ENCODE measurements at regions not wholly inside any gene's neighbourhood (a gene's known extent, or its start where the extent isn't known, plus 50 kb on each side); places are given as distances from the start of the nearest gene placed in this dataset.
"Not testable (repeated sequence)": the region's sequence is repeated elsewhere in the genome, so short reads cannot be mapped to it uniquely, and the experiment has no call there.

- no peaks in the 10 kb centered on the region for H3K27me3 ChIP-seq (ENCODE audit: control insufficient read depth, insufficient read depth, low read length)
- H3K9me3 ChIP-seq (ENCODE audit: control insufficient read depth, insufficient read depth, low read depth, low read length), result no peaks in the 10 kb centered on the region
- no peaks in the 10 kb centered on the region for H3K79me2 ChIP-seq (ENCODE audit: control insufficient read depth, insufficient read depth, low read length)
- no peaks in the 10 kb centered on the region for H3K36me3 ChIP-seq (ENCODE audit: control insufficient read depth, insufficient read depth, low read length)
- TF ChIP-seq CTCF (conservative IDR thresholded peaks at IDR 0.05 in 1 of 2, IDR thresholded peaks at IDR 0.05 in 1 of 2; ENCODE audit: low read depth in 1 of 2, low read length in 2 of 2) (no peak), EZH2 (IDR thresholded peaks at IDR 0.05; ENCODE audit: low read length, missing control alignments) (no peak)
- no peak overlapping the region for H3K9ac ChIP-seq (ENCODE audit: insufficient read depth, low read length)
- H3K4me2 ChIP-seq (ENCODE audit: extremely low read depth, insufficient read depth, low read length), result no peak overlapping the region
- peak in 1 of 2 donors; percentile 25 for DNase-seq (ENCODE audit: low read depth in 2 of 2)
- H4K20me1 ChIP-seq (ENCODE audit: control insufficient read depth, extremely low read depth, insufficient read depth, low read length), result no peaks in the 10 kb centered on the region
- H3K27ac ChIP-seq (ENCODE audit: insufficient read depth, low read length), result no peak overlapping the region
- no peak overlapping the region for H3K4me3 ChIP-seq (replicated peaks in 1 of 4; ENCODE audit: control extremely low read depth in 1 of 4, insufficient read depth in 1 of 4, low read depth in 3 of 4, low read length in 4 of 4)
- no peaks in the 10 kb centered on the region for H3K4me1 ChIP-seq (ENCODE audit: control insufficient read depth, extremely low read depth, insufficient read depth, low read length)
- no peak overlapping the region for H2AFZ ChIP-seq (ENCODE audit: low read length)
Measured at GRCh38 chr6:15110726-15111354, 135.0 kb upstream of the JARID2 start.

- H3K9me3 ChIP-seq (ENCODE audit: control insufficient read depth, insufficient read depth, low read depth, low read length); H2AFZ ChIP-seq (ENCODE audit: low read length); H3K79me2 ChIP-seq (ENCODE audit: control insufficient read depth, insufficient read depth, low read length); H3K4me1 ChIP-seq (ENCODE audit: control insufficient read depth, extremely low read depth, insufficient read depth, low read length); H3K9ac ChIP-seq (ENCODE audit: insufficient read depth, low read length); H3K36me3 ChIP-seq (ENCODE audit: control insufficient read depth, insufficient read depth, low read length); DNase-seq (ENCODE audit: low read depth in 2 of 2); H4K20me1 ChIP-seq (ENCODE audit: control insufficient read depth, extremely low read depth, insufficient read depth, low read length); H3K27ac ChIP-seq (ENCODE audit: insufficient read depth, low read length); H3K4me3 ChIP-seq (replicated peaks in 1 of 4; ENCODE audit: control extremely low read depth in 1 of 4, insufficient read depth in 1 of 4, low read depth in 3 of 4, low read length in 4 of 4); H3K27me3 ChIP-seq (ENCODE audit: control insufficient read depth, insufficient read depth, low read length); H3K4me2 ChIP-seq (ENCODE audit: extremely low read depth, insufficient read depth, low read length): not testable (repeated sequence)
Measured at GRCh38 chr6:15111576-15111975, 134.3 kb upstream of the JARID2 start.

- Histone ChIP-seq H3K9me3 (ENCODE audit: control insufficient read depth, insufficient read depth, low read depth, low read length) (no peaks in the 10 kb centered on the region), H4K20me1 (ENCODE audit: control insufficient read depth, extremely low read depth, insufficient read depth, low read length) (no peaks in the 10 kb centered on the region), H3K27ac (ENCODE audit: insufficient read depth, low read length) (no peak overlapping the region), H3K36me3 (ENCODE audit: control insufficient read depth, insufficient read depth, low read length) (no peaks in the 10 kb centered on the region), H2AFZ (ENCODE audit: low read length) (no peak overlapping the region), H3K27me3 (ENCODE audit: control insufficient read depth, insufficient read depth, low read length) (no peaks in the 10 kb centered on the region), H3K9ac (ENCODE audit: insufficient read depth, low read length) (no peak overlapping the region), H3K4me3 (replicated peaks in 1 of 4; ENCODE audit: control extremely low read depth in 1 of 4, insufficient read depth in 1 of 4, low read depth in 3 of 4, low read length in 4 of 4) (no peak overlapping the region), H3K4me2 (ENCODE audit: extremely low read depth, insufficient read depth, low read length) (no peak overlapping the region), H3K4me1 (ENCODE audit: control insufficient read depth, extremely low read depth, insufficient read depth, low read length) (no peaks in the 10 kb centered on the region), H3K79me2 (ENCODE audit: control insufficient read depth, insufficient read depth, low read length) (no peaks in the 10 kb centered on the region)
- DNase-seq (ENCODE audit: low read depth in 2 of 2), result no peak
- TF ChIP-seq EZH2 (IDR thresholded peaks at IDR 0.05; ENCODE audit: low read length, missing control alignments) (no peak), CTCF (conservative IDR thresholded peaks at IDR 0.05 in 1 of 2, IDR thresholded peaks at IDR 0.05 in 1 of 2; ENCODE audit: low read depth in 1 of 2, low read length in 2 of 2) (no peak)
Measured at GRCh38 chr6:15113587-15113986, 132.3 kb upstream of the JARID2 start.
